HuH-7 (cell line): ENCODE measurements at regions not wholly inside any gene's neighbourhood (a gene's known extent, or its start where the extent isn't known, plus 50 kb on each side); places are given as distances from the start of the nearest gene placed in this dataset.

Source experiments
- DNase-seq: peaks from one replicate; pipeline ENCODE4 v3.0.0; 2011; ENCODE audit warnings: low spot score

DNA sequence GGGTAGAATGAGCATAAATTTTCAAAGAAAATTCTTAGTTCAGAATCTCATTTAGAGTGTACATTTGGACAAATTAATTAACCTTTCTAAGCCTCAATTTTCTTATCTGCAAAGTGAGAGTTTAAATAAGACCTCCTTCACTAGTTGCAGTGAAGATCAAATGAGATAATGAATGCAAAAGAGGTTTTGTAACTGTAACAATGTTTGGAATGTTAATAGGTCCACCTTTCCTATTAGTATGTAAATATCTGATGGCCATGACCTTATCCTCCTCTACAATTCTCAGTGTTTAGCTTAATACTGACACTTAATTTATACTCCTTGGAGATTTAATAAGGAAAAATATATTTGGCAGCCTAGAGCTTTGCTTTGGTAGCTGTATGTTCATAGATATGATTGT is 138.8 kb downstream of the GABRG1 start:
- no peak for DNase-seq

DNA sequence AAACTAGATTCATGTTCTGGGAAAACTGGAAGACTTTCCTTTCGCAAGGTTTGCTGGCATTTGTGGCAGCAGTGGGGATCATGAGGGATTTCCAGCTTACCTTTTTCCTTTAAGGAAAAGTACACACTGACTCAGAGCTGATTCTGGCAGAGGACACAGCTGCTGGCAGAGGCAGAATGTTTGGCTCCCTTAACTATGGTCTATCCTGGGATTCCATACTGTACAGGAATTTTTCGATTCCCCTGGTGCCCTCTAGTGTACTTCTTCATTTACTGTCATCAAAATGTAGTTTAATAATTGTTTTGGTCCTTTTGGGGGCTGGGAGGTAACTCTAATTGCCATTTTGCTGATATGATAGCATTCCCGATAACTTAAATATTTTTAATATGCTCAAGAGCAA is 152.7 kb downstream of the GABRG1 start:
- no peak for DNase-seq

DNA sequence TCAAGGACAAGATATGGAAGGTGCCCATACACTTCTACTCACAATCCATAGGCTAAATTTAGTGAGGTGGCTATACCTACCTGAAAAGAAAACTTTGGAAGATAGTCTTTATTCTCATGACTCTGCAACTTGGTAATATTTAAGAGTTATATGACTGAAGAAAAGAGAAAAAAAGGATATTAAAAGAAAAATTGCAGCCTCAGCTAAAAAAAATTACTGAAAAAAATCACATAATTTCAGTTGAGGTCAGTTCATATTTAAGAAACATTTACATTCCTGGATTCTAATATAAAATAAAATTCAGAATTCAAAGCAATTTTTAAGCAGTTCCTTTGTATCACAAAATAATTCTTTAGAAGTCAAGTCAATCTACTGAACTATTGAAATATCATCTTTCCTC is 166.5 kb downstream of the GABRG1 start:
- DNase-seq = no peak

DNA sequence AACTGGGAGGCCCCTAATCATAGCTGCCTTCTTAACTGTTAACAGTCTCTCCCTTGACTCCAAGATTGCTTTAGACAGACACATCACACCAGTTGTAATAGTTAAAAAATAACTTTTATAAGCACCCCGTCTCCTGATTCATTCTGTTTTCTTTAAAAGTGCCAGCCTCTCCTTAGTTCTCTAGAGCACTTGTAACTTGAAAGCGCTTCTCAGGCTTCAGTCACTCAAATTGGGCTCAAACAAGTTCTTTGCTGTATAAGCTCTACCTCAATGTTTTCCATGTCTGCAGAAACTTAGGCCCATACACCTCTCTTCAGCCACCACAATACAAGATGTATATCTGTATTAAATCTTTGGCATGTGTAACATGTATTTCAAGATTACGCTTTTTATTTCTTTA is 169.6 kb downstream of the GABRG1 start:
- no peak for DNase-seq

DNA sequence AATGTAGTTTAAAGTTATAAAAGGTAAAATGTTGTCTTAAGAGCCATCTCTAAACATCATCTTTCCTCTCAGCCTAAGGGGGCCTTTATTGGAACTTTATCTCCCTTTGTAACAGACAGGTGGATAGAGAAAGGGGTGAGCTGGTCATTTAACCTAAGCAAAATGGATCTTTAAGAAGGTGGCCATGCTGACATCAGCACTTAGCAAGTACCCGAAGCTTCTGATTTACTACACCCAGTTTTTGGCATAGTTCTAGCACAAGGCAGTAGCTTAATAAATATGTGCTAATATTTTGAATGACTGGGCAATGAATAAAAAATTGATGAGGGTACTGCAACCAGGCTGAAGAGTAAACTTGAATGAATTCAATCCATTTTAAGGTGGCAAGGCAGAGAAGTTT is 172.7 kb downstream of the GABRG1 start:
- DNase-seq = no peak

DNA sequence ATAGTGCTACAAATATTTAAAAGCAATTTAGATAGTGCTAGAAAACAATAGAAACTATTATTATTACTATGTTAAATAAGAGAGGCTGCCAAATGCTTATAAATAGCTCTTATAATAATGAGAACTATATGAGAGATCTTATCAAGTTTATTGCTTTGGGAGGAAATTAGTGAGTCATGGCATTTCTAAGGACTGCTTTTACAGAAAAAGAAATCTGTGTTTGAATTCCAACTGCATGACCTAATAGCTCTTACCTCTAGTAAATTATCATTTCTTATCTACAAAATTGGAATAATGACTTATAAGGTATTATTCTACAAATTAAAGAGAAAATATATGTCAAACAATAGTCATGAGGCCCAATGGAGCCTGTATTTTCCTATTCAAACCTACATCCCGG is 177.2 kb downstream of the GABRG1 start:
- DNase-seq = no peak

DNA sequence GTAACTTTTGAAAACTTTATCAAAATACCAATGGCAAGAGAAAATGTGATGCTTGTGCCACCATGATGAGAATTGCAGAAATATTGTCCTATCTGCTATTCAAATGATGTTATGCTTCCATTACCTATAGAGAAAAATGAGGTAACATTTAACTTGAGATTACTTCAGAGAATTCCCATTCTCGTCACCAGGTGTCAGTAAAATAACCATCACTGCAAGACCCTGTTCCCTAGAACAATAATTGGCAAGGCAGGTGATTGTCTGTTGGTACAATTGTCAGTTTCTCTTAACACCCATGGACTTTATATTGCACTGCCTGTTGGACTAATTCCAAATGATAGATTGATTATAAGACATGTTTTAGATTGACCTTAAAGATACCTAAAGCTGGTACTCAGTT is 179.9 kb downstream of the GABRG1 start:
- peak; percentile 11 for DNase-seq

DNA sequence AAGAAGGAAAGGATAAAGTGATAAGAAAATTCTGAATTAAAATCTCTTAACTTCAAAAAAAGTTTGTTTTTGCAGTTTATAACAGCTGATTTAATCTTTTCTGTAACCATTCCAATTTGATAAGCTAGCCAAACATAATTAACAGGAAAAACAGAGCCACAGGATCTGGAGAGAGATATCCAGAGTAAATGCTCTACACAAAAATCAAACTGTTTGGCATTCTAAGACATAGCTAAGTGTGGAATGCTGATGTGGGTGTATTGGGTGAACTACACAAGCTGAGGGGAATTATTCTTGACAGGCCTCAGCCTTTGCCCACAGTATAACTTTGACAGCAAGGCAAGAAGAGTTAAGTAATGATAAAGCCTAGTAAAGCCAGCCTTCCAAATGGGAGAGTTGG is 184.8 kb downstream of the GABRG1 start:
- DNase-seq = no peak

DNA sequence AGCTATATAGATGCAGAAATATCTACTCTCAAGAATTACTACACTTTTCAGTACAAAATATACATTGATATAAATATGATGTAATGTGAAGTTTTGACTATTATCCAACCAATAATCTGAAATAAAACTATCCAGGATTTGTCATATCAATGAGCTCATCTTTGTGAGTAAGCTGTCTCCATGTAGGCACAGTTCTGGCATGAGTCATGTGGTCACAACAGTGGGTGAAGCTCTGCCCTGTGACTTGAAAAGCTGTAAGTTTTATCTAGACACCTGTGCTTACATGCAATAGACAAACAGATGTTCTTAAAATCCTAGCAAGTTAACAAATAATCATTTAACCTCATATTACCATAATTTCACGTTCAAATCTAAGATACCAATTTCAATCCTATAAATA is 192.7 kb downstream of the GABRG1 start:
- DNase-seq = no peak

DNA sequence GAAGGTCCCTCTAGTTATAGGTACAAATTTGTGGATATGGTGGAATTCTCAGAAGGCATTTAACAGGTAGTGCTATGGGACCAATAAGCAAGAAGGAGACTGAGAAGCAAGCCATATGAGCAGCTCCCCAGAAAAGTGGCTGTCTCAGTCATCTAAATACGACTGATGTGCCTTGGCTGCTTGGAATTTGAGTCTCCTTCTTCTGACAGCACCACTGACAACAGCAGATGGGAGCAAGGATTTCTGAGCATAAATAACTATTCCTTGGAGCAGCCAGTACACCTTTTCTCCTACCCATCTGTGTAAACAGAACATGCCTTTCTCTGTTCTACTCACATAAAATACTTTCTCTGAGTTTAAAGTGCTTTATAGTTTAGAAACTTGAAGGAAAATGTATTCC is 196.2 kb downstream of the GABRG1 start:
- no peak for DNase-seq

DNA sequence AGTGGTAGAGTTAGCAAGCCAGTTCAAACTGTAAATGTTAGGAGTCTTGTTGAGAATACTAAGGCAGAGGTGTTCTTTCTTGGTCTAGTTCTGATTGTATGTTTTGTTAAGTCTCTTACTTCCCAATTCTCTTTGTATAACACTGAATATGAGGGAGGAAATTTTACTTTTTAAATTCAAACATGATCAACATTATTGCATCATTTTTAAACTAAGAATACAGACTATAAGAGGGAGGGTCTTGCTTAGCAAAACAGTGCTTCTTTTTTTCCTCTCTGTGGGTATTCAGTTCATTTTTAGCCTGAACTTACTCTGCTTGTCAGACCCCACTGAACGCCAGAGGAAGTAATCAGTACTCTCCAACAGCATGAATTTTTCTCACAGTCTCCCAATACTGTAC is 198.0 kb downstream of the GABRG1 start:
- DNase-seq = no peak

DNA sequence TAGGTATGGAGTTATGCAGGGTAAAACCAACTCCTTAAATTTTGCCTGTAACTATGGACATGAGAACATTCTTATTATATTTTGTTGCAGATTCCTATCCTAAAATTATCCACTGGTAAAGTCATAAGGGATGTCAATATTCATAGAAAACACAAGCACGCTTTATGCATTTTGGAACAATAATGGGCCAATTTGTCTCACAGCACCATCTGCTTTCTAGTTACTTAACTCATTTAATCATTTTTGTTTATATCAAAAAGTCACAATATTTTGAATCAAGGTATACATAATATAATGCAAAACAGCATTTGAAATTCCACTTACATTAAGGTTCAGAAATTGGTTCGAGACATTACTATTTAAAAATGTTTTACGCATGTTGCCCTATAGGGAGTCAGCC is 203.0 kb downstream of the GABRG1 start:
- DNase-seq = no peak

DNA sequence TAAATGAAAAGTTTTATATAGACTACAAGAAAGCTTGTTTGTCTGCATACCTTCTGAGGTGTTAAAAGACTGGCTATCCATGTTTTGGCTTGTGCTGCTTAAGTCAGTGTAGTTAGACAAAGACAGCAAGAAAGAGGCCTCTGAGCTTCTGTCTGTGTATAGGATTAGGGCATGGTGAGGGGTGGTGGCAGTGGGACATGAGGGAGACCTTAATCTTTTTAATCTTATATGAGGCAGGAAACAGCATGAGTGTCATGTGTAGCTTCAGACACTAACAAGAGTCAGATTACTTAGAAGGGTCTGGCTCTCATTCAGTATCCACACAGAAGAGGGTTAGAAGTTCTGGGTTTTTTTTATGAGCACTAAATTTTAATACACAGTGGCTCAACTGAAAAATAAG is 213.3 kb downstream of the GABRG1 start:
- no peak for DNase-seq

DNA sequence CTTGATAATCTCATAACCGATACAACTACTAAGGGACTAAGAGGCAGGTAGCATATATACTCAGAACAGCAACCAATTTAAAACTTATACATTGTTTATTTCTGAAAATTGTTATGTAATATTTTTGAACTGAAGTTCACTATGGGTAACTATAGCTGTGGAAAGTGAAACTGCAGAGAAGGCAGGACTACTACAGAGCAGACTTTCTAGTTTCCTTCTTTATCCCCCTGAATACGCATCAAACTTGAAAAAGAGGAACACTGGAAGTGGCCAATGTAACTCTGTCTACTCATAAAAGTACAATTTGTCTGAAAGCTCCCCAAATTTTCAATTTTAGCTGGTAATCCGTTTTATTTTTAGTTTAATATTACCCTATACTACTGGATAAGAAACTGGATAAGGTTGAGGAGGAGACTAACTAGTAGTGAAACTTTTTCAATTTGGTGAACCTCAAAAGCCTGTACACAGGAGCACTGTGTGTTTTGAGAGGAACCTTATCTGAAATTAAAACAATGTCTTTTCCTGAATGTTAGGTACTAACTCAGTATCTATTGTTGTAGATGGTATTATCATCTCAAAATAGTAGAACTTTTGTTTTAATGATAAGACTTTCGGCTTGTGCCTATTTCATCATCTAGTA is 225.8 kb downstream of the GABRG1 start:
- no peak for DNase-seq

DNA sequence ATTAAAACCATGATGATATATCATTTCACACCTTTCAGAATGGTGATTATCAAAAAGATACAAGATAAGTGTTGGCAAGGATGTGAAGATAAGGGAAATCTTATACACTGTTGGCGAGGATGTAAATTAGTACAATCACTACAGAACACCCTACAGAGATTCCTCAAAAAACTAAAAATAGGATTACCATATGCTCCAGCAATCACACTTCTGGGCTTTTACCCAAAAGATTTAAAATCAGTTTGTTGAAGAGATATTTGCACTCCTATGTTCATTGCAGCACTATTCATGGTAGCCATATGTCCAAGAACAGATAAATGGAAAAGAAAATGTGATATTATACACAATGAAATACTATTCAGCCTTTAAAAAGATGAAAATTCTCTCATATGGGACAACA is 240.4 kb downstream of the GABRG1 start:
- DNase-seq = no peak

DNA sequence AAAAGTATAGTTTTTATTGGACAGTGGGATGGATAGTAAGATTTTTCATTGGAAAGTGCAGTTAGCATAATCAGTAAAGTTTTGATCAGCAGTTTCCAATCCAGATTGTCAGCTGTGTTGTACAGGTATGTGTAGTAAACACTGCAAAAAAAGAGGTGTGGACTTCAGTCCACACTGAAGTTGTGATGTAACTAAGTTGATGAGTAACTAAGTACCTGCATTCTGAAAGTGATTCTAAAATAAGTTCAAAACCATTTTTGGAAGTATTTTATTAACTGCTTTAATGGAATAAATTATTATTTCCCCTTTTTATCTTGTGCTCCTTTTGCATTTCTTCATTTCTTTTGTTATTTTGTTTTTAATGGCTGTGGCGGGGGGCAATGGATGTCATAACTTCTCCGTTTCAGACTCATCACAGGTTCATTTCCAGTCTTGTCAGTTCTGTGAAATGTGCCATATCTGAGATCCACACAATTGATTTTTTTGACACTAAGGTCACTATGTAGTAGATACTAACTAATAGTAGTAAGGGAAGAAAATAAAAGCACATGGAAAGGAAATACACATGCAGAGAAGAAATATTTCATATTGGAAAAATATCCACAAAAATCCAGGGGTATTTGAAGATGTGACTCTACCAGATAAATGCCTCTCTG is 247.5 kb downstream of the GABRG1 start:
- no peak for DNase-seq

DNA sequence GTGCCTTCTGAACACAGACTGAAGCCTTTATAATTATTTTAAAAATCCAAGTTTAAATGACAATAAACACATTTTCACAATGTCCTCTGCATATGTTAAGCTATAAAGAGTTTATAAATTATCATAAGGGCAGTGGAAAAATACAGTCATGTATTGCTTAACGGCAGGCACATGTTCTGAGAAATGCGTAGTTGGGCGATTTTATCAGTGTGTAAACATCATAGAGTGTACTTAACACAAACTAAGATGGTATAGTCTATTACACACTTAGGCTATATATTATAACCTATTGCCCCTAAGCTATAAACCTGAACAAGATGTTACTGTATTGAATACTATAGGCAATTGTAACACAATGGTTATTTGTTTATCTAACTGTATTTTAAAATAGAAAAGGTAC is 254.7 kb downstream of the GABRG1 start:
- no peak for DNase-seq

DNA sequence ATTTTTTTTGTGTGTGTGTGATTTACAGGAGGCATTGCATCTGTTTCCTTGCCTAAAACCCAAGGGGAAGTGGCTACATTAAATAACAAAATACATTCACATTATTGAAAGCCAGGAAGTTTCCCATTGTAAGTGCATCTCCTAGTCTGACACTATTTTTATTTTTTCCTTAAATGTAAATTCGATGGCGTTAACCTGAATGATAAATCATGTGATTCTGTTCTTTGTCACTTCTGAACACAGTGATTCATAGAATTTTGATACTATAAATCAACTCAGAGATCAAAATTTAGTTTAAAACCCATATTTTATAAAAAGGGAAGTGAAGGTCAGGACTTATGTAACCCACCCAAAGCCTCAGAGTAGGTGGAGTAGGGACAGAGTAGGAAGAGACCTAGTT is 258.1 kb downstream of the GABRG1 start:
- no peak for DNase-seq

DNA sequence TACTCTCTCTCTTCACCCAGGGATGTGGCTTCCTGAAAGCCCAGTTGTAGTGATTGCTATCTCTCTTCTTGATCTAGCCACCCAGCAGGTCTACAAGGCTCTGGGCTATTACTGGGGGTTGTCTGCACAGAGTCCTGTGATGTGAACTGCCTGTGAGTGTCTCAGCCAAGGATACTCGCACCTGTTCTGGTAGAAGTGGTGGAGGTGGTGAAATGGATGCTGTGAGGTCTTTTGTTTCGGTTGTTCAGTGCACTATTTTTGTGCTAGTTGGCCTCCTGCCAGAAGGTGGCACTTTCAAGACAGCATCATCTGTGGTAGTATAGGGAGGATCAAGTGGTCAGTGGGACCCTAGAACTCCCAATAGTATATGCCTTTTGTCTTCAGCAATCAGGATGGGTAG is 268.0 kb downstream of the GABRG1 start:
- no peak for DNase-seq

DNA sequence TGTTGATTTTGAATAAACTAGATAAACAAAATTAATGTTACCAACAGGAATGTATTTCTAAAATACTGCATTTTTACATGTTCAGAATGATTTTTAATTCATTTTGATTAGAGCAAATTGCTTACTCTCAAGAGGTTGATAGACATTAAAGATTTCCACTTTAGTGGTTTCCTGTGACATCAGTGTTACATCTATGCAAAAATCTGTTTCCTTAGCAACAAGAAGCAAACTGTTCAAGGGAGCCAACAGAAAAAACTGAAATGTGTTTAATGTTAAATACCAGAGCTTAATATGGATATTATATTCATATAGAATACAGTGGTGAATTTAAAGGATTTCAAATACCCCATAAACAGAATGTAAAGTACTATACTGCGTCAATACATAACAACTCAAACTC is 277.8 kb downstream of the GABRG1 start:
- no peak for DNase-seq

DNA sequence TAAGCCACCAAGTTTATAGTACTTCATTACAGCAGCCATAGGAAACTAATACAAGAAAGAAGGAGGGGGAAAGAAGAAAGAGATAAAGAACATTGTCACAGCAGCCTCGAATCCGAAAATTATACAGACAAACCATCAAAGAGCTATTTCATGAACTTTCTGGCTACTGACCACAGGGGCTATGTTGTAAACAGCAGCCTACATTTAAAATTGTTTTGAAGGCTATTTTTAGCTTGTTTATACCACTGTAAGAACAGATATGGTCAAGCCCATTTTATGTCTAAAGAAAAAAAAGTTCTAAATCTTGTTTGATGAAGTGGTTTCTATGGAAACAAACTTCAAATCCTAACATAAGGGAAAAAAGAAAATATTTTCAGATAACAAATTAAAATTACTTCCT is 282.1 kb downstream of the GABRG1 start:
- no peak for DNase-seq

DNA sequence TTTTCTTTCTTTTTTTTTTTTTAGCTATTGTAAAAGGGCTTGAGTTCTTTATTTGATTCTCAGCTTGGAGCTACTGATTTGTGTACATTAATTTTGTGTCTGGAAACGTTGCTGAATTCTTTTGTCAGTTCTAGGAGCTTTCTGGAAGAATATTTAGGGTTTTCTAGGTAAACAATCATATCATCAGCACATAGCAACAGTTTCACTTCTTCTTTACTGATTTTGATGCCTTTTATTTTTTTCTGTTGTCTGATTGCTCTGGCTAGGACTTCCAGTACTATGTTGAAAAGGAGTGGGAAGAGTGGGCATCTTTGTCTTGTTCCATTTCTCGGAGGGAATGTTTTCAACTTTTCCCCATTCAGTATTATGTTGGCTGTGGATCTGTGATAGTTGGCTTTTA is 292.2 kb downstream of the GABRG1 start:
- no peak for DNase-seq

DNA sequence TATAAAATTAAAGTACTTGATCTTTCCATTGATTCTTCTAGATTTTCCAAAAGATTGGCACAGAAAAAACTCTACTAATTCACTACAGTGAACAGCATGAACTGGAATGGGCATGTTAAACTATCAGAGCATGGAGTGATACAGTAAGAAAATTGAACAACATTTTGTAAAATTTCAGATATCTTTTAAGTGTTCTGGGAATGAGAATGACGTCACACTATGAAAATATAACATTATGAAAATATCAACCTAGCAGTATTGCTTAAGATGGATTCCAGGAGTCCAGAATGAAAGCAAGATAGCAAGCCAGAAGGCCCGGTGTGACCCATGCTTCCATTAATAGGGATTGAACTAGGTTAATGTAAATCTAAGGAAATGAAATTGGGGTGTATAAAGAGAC is 319.9 kb downstream of the GABRG1 start:
- DNase-seq = no peak

DNA sequence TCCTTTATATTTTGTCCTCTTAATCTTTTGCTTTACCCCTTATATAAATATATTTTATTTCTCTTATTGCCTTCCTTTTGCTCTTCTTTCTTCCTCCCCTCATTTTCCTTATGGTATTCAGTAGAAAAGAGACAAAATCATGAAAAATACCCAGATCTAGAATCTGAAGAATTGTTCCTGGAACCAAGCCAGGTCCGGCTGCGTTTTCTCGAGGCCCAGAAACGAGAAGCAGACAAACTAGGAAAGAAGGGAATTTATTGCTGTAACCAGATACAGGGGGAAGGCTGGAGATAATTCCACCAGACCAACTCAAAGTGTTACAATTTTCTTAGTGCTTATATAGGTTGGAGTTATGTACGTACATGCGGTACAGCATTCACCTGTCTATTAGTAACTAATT is 328.7 kb downstream of the GABRG1 start:
- DNase-seq = no peak
